Fibroblast of the conjunctiva (primary cell): ENCODE measurements at regions not wholly inside any gene's neighbourhood (a gene's known extent, or its start where the extent isn't known, plus 50 kb on each side); places are given as distances from the start of the nearest gene placed in this dataset.

Source experiments
- DNase-seq: peaks from one replicate; pipeline ENCODE4 v3.0.0-alpha.2; 2010; ENCODE audit warnings: low read depth

GRCh38 chr14:61941421-61942150 is 179.4 kb downstream of the SNAPC1 start:
- DNase-seq, result no peak

- no peak for DNase-seq
These were observed 186.2 kb downstream of the SNAPC1 start for GRCh38 chr14:61948376-61948775.

- DNase-seq, result no peak
These were observed 188.1 kb downstream of the SNAPC1 start for GRCh38 chr14:61950340-61950739.

GRCh38 chr14:61953602-61954001 is 191.4 kb downstream of the SNAPC1 start:
- no peak for DNase-seq

GRCh38 chr14:61954306-61954705 is 192.1 kb downstream of the SNAPC1 start:
- no peak for DNase-seq

- DNase-seq, result no peak
These were observed 194.3 kb downstream of the SNAPC1 start for GRCh38 chr14:61956517-61956916.

GRCh38 chr14:61959348-61959747 is 197.1 kb downstream of the SNAPC1 start:
- DNase-seq, result no peak

- no peak for DNase-seq
These were observed 199.1 kb downstream of the SNAPC1 start for GRCh38 chr14:61961369-61961768.

GRCh38 chr14:61963926-61964325 is 201.7 kb downstream of the SNAPC1 start:
- peak; percentile 6 for DNase-seq

- peak; percentile 63 for DNase-seq
These were observed 203.0 kb downstream of the SNAPC1 start for GRCh38 chr14:61965030-61965745.

GRCh38 chr14:61968207-61968606 is 206.0 kb downstream of the SNAPC1 start:
- DNase-seq, result no peak

GRCh38 chr14:61972711-61973110 is 210.5 kb downstream of the SNAPC1 start:
- no peak for DNase-seq

- no peak for DNase-seq
These were observed 211.8 kb downstream of the SNAPC1 start for GRCh38 chr14:61973981-61974380.

GRCh38 chr14:61977217-61977616 is 215.0 kb downstream of the SNAPC1 start:
- no peak for DNase-seq

- no peak for DNase-seq
These were observed 226.0 kb downstream of the SNAPC1 start for GRCh38 chr14:61988240-61988639.

GRCh38 chr14:61992139-61992538 is 229.9 kb downstream of the SNAPC1 start:
- DNase-seq, result no peak

GRCh38 chr14:61992926-61993325 is 230.7 kb downstream of the SNAPC1 start:
- no peak for DNase-seq

- DNase-seq, result no peak
These were observed 232.4 kb downstream of the SNAPC1 start for GRCh38 chr14:61994589-61994988.

- DNase-seq, result no peak
These were observed 234.5 kb downstream of the SNAPC1 start for GRCh38 chr14:61996753-61997152.

- DNase-seq, result no peak
These were observed 234.9 kb downstream of the SNAPC1 start for GRCh38 chr14:61997161-61997560.

- DNase-seq, result no peak
These were observed 239.7 kb downstream of the SNAPC1 start for GRCh38 chr14:62001963-62002362.

GRCh38 chr14:62002642-62003041 is 240.4 kb downstream of the SNAPC1 start:
- no peak for DNase-seq

- DNase-seq, result no peak
These were observed 241.5 kb downstream of the SNAPC1 start for GRCh38 chr14:62003701-62004100.
